Gastroesophageal sphincter (tissue), 4 donors: ENCODE measurements at regions not wholly inside any gene's neighbourhood (a gene's known extent, or its start where the extent isn't known, plus 50 kb on each side); places are given as distances from the start of the nearest gene placed in this dataset.

ENCODE experiments used
- ATAC-seq: fragments of 150-250 bp; one replicate; pipeline ENCODE4 v1.9.1; 2016; ENCODE audit warnings: mild to moderate bottlenecking, moderate library complexity
- H3K27ac ChIP-seq, 4 donors: fragments of 200-600 bp; sonication (generic) in 3 of 4; 1 replicate in 3 of 4; 2 replicates in 1 of 4; pipeline ENCODE4 v1.5.1; 2016 to 2019
- H3K27me3 ChIP-seq: fragments of 200-600 bp; sonication (generic); one replicate; pipeline ENCODE4 v1.5.1; 2019
- H3K36me3 ChIP-seq, 2 donors: fragments of 200-600 bp; sonication (generic); one replicate each; pipeline ENCODE4 v1.5.1; 2019; ENCODE audit warnings: control low read depth in 1 of 2
- H3K4me1 ChIP-seq, 3 donors: fragments of 200-600 bp; sonication (generic); 1 replicate in 2 of 3; 2 replicates in 1 of 3; pipeline ENCODE4 v1.5.1; 2016 to 2019; ENCODE audit warnings: control low read depth in 2 of 3
- H3K4me3 ChIP-seq, 2 donors: fragments of 200-600 bp; sonication (generic); one replicate each; pipeline ENCODE4 v1.5.1; 2019; ENCODE audit warnings: mild to moderate bottlenecking in 1 of 2, moderate library complexity in 1 of 2
- H3K9me3 ChIP-seq, 3 donors: fragments of 200-600 bp; sonication (generic); one replicate each; pipeline ENCODE4 v1.5.1; 2017 to 2019; ENCODE audit warnings: control low read depth in 2 of 3
- EP300 ChIP-seq: sonication (generic); formaldehyde crosslinking; IDR thresholded peaks from one replicate; pipeline ENCODE4 v1.6.1; 2017; ENCODE audit warnings: antibody characterized with exemption, mild to moderate bottlenecking
- POLR2A ChIP-seq, 2 donors: fragments of 450-650 bp; IDR thresholded peaks; one replicate each; pipeline ENCODE4 v1.6.1; 2017; ENCODE audit warnings: antibody characterized with exemption in 2 of 2, mild to moderate bottlenecking in 2 of 2, moderate library complexity in 1 of 2
- POLR2AphosphoS5 ChIP-seq: sonication (generic); formaldehyde crosslinking; IDR thresholded peaks from one replicate; pipeline ENCODE4 v1.6.1; 2017; ENCODE audit warnings: antibody characterized with exemption
- WGBS, 2 donors: methylation state at CpG; one replicate each; pipeline ENCODE4 v1.1.5; 2018; ENCODE audit warnings: low coverage in 1 of 2; 5-methylcytosine and 5-hydroxymethylcytosine counted together
- TF ChIP-seq, protein P1 (sequence below), 4 experiments: fragments of 200-600 bp in 2 of 4; fragments of 450-650 bp in 2 of 4; sonication (generic) in 1 of 4; IDR thresholded peaks; one replicate each; pipeline ENCODE4 v1.5.1; 2017 to 2019; ENCODE audit warnings: antibody characterized with exemption in 4 of 4, mild to moderate bottlenecking in 2 of 4, moderate library complexity in 2 of 4

DNA sequence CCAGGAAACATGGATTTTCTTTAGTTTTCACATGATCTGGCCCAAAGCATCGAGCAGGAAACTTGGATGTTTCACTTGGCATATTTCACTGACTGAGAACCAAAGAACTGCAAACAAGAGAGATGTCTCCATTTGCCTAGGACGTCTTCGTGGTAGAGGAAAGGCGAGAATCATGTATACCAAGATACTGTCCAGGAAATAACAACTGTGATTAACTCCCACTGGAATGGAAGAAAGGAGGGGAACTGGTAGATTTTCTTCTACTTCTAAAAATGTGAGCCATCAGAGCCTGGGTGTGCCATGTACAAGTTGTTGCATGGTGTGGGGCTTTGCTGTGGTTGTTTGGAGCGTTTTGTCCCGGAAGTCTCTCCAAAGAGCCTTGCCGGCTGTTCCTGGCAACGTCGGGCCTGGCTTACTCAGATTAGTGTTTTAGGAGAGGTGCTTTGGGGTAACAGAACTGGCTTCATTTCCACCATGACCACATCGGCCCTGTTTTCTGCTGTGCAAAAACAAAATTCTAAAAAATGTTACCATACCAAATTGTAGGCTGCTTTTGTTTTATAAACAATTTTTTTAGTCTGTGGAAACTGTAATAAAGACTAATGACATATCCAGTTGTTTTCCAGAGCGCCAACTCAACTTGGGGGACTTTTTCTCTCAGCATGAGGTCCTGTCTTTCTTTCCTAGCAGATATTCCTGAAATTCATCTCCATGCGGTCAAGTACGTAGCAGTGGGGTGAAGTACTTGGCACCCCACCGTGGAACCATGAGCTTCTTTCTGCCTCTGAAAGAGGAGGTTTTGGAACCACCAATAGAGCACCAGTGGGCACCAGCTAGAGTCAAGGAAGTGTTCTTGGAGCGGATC lies 118.3 kb downstream of the TM2D1 start:
- no peaks in the 10 kb centered on the region for H3K27me3 ChIP-seq
- no peaks in the 10 kb centered on the region for H3K4me1 ChIP-seq
- TF ChIP-seq POLR2A (IDR thresholded peaks at IDR 0.05) = peak in 1 of 2 donors; percentile 8
- TF ChIP-seq, protein P1, sequence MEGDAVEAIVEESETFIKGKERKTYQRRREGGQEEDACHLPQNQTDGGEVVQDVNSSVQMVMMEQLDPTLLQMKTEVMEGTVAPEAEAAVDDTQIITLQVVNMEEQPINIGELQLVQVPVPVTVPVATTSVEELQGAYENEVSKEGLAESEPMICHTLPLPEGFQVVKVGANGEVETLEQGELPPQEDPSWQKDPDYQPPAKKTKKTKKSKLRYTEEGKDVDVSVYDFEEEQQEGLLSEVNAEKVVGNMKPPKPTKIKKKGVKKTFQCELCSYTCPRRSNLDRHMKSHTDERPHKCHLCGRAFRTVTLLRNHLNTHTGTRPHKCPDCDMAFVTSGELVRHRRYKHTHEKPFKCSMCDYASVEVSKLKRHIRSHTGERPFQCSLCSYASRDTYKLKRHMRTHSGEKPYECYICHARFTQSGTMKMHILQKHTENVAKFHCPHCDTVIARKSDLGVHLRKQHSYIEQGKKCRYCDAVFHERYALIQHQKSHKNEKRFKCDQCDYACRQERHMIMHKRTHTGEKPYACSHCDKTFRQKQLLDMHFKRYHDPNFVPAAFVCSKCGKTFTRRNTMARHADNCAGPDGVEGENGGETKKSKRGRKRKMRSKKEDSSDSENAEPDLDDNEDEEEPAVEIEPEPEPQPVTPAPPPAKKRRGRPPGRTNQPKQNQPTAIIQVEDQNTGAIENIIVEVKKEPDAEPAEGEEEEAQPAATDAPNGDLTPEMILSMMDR (IDR thresholded peaks at IDR 0.05) = no peak
- TF ChIP-seq POLR2AphosphoS5 = peak; percentile 56
- no peak for TF ChIP-seq EP300
- ATAC-seq = peak; percentile 94
- peak overlapping the region; percentile 29 to 74 (median 64) for H3K27ac ChIP-seq
- H3K9me3 ChIP-seq = no peaks in the 10 kb centered on the region
- 56 to 72% methylated on average over 13 to 14 of the region's 15 CpGs for WGBS, 2 donors
- no peaks in the 10 kb centered on the region for H3K36me3 ChIP-seq
- H3K4me3 ChIP-seq = no peak overlapping the region

DNA sequence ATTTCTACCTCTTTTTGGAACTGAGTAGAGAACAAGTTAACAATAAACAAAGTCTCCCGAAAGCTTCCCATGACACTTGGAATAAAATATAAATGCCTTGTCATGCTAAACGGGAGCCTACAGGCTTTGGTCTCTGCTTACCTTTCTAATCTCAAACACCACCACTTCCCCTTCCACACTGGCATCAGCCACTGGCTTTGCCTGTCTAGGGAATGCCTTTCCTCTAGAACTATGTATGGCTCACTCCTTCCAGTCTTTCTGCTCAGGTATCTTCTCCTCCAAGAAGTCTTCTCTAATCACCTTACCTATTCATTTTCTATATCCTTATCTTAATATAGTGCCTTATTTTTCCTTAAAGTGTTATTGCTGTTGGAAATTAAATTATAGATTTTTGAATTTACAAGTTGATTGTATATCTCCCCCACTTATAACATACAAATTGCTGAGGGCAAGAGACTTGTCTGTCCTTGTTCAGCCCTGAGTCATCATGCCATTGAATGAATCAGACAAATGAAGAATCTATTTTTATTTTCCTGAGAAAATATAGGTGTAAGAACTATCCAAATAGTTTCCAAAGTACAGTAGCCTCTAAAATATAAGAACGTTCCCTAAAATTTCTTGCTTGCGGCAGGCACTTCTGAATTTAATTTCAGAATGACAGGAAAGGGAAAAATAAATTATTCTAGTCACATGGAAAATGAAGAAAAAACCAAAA lies 119.2 kb downstream of the TM2D1 start:
- Histone ChIP-seq H3K4me3 (no peak overlapping the region), H3K36me3 (no peaks in the 10 kb centered on the region), H3K4me1 (no peaks in the 10 kb centered on the region), H3K9me3 (no peaks in the 10 kb centered on the region), H3K27ac (peak overlapping the region; percentile 56 to 65 (median 59)), H3K27me3 (no peaks in the 10 kb centered on the region)
- TF ChIP-seq, protein P1 (IDR thresholded peaks at IDR 0.05) = no peak
- TF ChIP-seq POLR2A (IDR thresholded peaks at IDR 0.05) = no peak
- no peak for TF ChIP-seq EP300
- TF ChIP-seq POLR2AphosphoS5 = no peak
- 43 to 79% methylated on average over 4 of the region's 4 CpGs for WGBS, 2 donors
- no peak for ATAC-seq

DNA sequence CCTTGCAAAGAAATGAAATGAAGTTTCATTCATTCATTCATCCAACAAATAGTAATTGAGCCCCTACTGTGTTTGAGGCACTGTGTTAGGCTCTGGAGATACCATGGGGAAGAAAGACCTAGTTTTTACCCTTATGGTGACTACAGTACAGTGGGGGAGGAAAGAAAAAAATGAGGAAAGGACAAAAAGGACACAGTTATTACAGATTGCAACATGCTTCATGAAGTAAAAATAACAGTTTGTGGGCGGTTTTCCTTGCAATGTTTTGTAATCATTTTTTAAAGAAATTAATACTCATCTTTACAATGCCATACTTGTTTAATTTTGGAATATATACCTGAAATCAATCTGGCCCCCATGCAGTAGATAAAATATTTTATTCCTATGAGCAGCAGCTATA lies 120.3 kb downstream of the TM2D1 start:
- TF ChIP-seq POLR2A (IDR thresholded peaks at IDR 0.05) = no peak
- TF ChIP-seq POLR2AphosphoS5 = no peak
- TF ChIP-seq EP300 = no peak
- TF ChIP-seq, protein P1 (IDR thresholded peaks at IDR 0.05) = no peak
- Histone ChIP-seq H3K4me1 (no peaks in the 10 kb centered on the region), H3K9me3 (no peaks in the 10 kb centered on the region), H3K27ac (no peak overlapping the region), H3K27me3 (no peaks in the 10 kb centered on the region), H3K36me3 (no peaks in the 10 kb centered on the region), H3K4me3 (no peak overlapping the region)
- WGBS, 2 donors = 67 to 79% methylated on average over 1 of the region's 1 CpG
- no peak for ATAC-seq

DNA sequence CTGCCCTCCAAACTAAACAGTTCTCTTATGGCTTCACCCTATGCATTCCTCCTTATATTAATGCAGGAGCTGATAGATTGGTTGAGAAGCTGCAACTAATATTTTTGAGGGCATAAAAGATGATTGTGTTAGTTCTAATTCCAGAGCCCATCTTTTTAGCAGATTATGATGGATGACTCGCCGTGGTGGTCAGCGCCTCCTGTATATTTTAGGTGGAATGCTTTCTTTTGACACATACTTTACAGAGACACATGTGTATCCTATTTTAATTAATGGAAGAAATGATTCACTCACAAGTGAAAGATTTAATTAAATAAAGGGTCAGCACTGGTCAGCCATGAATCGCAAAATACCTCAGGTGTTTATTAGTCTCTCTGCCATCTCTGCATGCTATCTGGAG lies 120.7 kb downstream of the TM2D1 start:
- Histone ChIP-seq H3K36me3 (no peaks in the 10 kb centered on the region), H3K4me1 (no peaks in the 10 kb centered on the region), H3K9me3 (no peaks in the 10 kb centered on the region), H3K27me3 (no peaks in the 10 kb centered on the region), H3K27ac (no peak overlapping the region), H3K4me3 (no peak overlapping the region)
- WGBS, 2 donors = 67 to 80% methylated on average over 4 of the region's 4 CpGs
- no peak for ATAC-seq
- TF ChIP-seq, protein P1 (IDR thresholded peaks at IDR 0.05) = no peak
- no peak for TF ChIP-seq POLR2AphosphoS5
- no peak for TF ChIP-seq POLR2A (IDR thresholded peaks at IDR 0.05)
- no peak for TF ChIP-seq EP300
